Large intestine (tissue), 3 donors: ENCODE measurements at regions not wholly inside any gene's neighbourhood (a gene's known extent, or its start where the extent isn't known, plus 50 kb on each side); places are given as distances from the start of the nearest gene placed in this dataset.

Source experiments
- DNase-seq, 2 donors: peaks; one replicate each; pipeline versions ENCODE4 v3.0.0 to v3.0.0-alpha.2; 2013
- H3K27ac ChIP-seq: one replicate; pipeline ENCODE4 v1.5.1; 2013; ENCODE audit warnings: low read length
- H3K27me3 ChIP-seq: 2 replicates; pipeline ENCODE4 v1.6.1; 2013; ENCODE audit warnings: low read length; ENCODE audit not compliant: control insufficient read depth, insufficient read depth
- H3K36me3 ChIP-seq: 2 replicates; pipeline ENCODE4 v1.6.1; 2013; ENCODE audit warnings: low read length; ENCODE audit not compliant: control insufficient read depth, insufficient read depth
- H3K4me1 ChIP-seq: one replicate; pipeline ENCODE4 v1.6.1; 2013; ENCODE audit warnings: low read length; ENCODE audit not compliant: control insufficient read depth, insufficient read depth
- H3K4me3 ChIP-seq: one replicate; pipeline ENCODE4 v1.5.1; 2013; ENCODE audit warnings: low read length
- H3K9me3 ChIP-seq: one replicate; pipeline ENCODE4 v1.6.1; 2013; ENCODE audit warnings: mild to moderate bottlenecking, low read depth, low read length, moderate library complexity; ENCODE audit not compliant: control insufficient read depth
- WGBS: methylation state at CpG from one replicate; pipeline ENCODE4 v1.1.5; 2013; ENCODE audit warnings: low lambda C conversion rate; ENCODE audit not compliant: insufficient coverage; 5-methylcytosine and 5-hydroxymethylcytosine counted together

GRCh38 chr6:134714679-134715078 is 235.2 kb downstream of the ALDH8A1 start:
- DNase-seq: peak in 1 of 2 donors; percentile 17
- H3K9me3 ChIP-seq: no peaks in the 10 kb centered on the region
- no peaks in the 10 kb centered on the region for H3K36me3 ChIP-seq
- no peaks in the 10 kb centered on the region for H3K27me3 ChIP-seq
- H3K27ac ChIP-seq: no peak overlapping the region
- no peak overlapping the region for H3K4me3 ChIP-seq
- no peaks in the 10 kb centered on the region for H3K4me1 ChIP-seq
- no CpG with 5 or more reads among the region's 8 CpGs for WGBS

GRCh38 chr6:134714113-134714512 is 235.8 kb downstream of the ALDH8A1 start:
- no peak overlapping the region for H3K27ac ChIP-seq
- no peak for DNase-seq
- H3K4me3 ChIP-seq: no peak overlapping the region
- no peaks in the 10 kb centered on the region for H3K27me3 ChIP-seq
- WGBS: no CpG with 5 or more reads among the region's 4 CpGs
- no peaks in the 10 kb centered on the region for H3K9me3 ChIP-seq
- no peaks in the 10 kb centered on the region for H3K36me3 ChIP-seq
- no peaks in the 10 kb centered on the region for H3K4me1 ChIP-seq

- H3K27ac ChIP-seq: no peak overlapping the region
- no peaks in the 10 kb centered on the region for H3K36me3 ChIP-seq
- no peaks in the 10 kb centered on the region for H3K9me3 ChIP-seq
- H3K4me1 ChIP-seq: peaks cover 11% of the 10 kb centered on the region
- DNase-seq: no peak
- H3K4me3 ChIP-seq: no peak overlapping the region
- no peaks in the 10 kb centered on the region for H3K27me3 ChIP-seq
Observed at GRCh38 chr6:134712311-134712710, 237.6 kb downstream of the ALDH8A1 start.

GRCh38 chr6:134708079-134708478 is 241.8 kb downstream of the ALDH8A1 start:
- Histone ChIP-seq H3K4me3 (no peak overlapping the region), H3K27ac (peak overlapping the region; percentile 66), H3K4me1 (peaks cover 18% of the 10 kb centered on the region), H3K36me3 (no peaks in the 10 kb centered on the region), H3K9me3 (no peaks in the 10 kb centered on the region), H3K27me3 (no peaks in the 10 kb centered on the region)
- WGBS: 20% methylated on average over 1 of the region's 1 CpG
- DNase-seq: no peak

GRCh38 chr6:134707342-134708031 is 242.4 kb downstream of the ALDH8A1 start:
- Histone ChIP-seq H3K27ac (peak overlapping the region; percentile 66), H3K27me3 (no peaks in the 10 kb centered on the region), H3K36me3 (no peaks in the 10 kb centered on the region), H3K4me3 (no peak overlapping the region), H3K4me1 (peaks cover 18% of the 10 kb centered on the region), H3K9me3 (no peaks in the 10 kb centered on the region)
- DNase-seq: peak; percentile 88 to 93
- 40% methylated on average over 1 of the region's 5 CpGs for WGBS

GRCh38 chr6:134706806-134707205 is 243.1 kb downstream of the ALDH8A1 start:
- no peak overlapping the region for H3K4me3 ChIP-seq
- DNase-seq: peak in 1 of 2 donors; percentile 37
- no peaks in the 10 kb centered on the region for H3K36me3 ChIP-seq
- H3K4me1 ChIP-seq: peaks cover 18% of the 10 kb centered on the region
- H3K27ac ChIP-seq: peak overlapping the region; percentile 66
- H3K9me3 ChIP-seq: no peaks in the 10 kb centered on the region
- WGBS: no CpG with 5 or more reads among the region's 2 CpGs
- H3K27me3 ChIP-seq: no peaks in the 10 kb centered on the region

- Histone ChIP-seq H3K4me3 (no peak overlapping the region), H3K9me3 (no peaks in the 10 kb centered on the region), H3K27ac (no peak overlapping the region), H3K36me3 (no peaks in the 10 kb centered on the region), H3K27me3 (no peaks in the 10 kb centered on the region), H3K4me1 (peaks cover 18% of the 10 kb centered on the region)
- no peak for DNase-seq
- 71% methylated on average over 1 of the region's 3 CpGs for WGBS
Observed at GRCh38 chr6:134706153-134706552, 243.7 kb downstream of the ALDH8A1 start.

GRCh38 chr6:134703206-134703605 is 246.7 kb downstream of the ALDH8A1 start:
- H3K36me3 ChIP-seq: no peaks in the 10 kb centered on the region
- H3K4me1 ChIP-seq: peaks cover 12% of the 10 kb centered on the region
- no peak for DNase-seq
- no peak overlapping the region for H3K4me3 ChIP-seq
- no peaks in the 10 kb centered on the region for H3K27me3 ChIP-seq
- H3K27ac ChIP-seq: no peak overlapping the region
- H3K9me3 ChIP-seq: no peaks in the 10 kb centered on the region

GRCh38 chr6:134702279-134702678 is 247.6 kb downstream of the ALDH8A1 start:
- no peak for DNase-seq
- peaks cover 7% of the 10 kb centered on the region for H3K4me1 ChIP-seq
- WGBS: no CpG with 5 or more reads among the region's 3 CpGs
- H3K36me3 ChIP-seq: no peaks in the 10 kb centered on the region
- H3K27ac ChIP-seq: no peak overlapping the region
- no peaks in the 10 kb centered on the region for H3K27me3 ChIP-seq
- H3K4me3 ChIP-seq: no peak overlapping the region
- no peaks in the 10 kb centered on the region for H3K9me3 ChIP-seq

GRCh38 chr6:134701301-134701700 is 248.6 kb downstream of the ALDH8A1 start:
- WGBS: no CpG with 5 or more reads among the region's 1 CpG
- H3K27me3 ChIP-seq: no peaks in the 10 kb centered on the region
- H3K4me3 ChIP-seq: no peak overlapping the region
- no peaks in the 10 kb centered on the region for H3K9me3 ChIP-seq
- no peaks in the 10 kb centered on the region for H3K4me1 ChIP-seq
- no peak for DNase-seq
- H3K27ac ChIP-seq: no peak overlapping the region
- no peaks in the 10 kb centered on the region for H3K36me3 ChIP-seq

GRCh38 chr6:134698228-134698627 is 251.7 kb downstream of the ALDH8A1 start:
- Histone ChIP-seq H3K36me3 (no peaks in the 10 kb centered on the region), H3K27me3 (no peaks in the 10 kb centered on the region), H3K4me1 (no peaks in the 10 kb centered on the region), H3K27ac (no peak overlapping the region), H3K9me3 (no peaks in the 10 kb centered on the region), H3K4me3 (no peak overlapping the region)
- DNase-seq: no peak
- 83% methylated on average over 1 of the region's 1 CpG for WGBS
